ENCODE measurements at regions not wholly inside any gene's neighbourhood (a gene's known extent, or its start where the extent isn't known, plus 50 kb on each side); places are given as distances from the start of the nearest gene placed in this dataset.
"Not testable (repeated sequence)": the region's sequence is repeated elsewhere in the genome, so short reads cannot be mapped to it uniquely, and the experiment has no call there.

DNA sequence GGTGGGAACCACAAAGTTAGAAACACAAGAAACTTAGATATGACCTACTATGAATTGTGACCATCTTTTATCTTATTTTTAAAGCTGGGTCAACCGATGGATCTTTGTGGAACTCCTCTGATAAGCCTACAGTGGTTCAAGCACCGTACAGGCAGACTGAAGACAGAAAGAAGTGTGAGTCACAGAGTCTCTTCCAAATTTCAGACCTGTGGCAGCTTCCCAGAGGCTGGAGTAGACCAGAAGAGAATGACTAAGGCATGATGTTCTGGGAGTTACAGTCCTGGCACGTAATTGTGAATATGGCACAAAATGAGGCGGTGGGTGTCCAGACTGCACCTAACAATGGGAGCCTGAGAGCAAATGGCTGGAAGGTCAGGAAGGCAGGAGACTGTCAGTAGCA lies 70.0 kb downstream of the LMO4 start:
- peak; percentile 51 for DNase-seq

DNA sequence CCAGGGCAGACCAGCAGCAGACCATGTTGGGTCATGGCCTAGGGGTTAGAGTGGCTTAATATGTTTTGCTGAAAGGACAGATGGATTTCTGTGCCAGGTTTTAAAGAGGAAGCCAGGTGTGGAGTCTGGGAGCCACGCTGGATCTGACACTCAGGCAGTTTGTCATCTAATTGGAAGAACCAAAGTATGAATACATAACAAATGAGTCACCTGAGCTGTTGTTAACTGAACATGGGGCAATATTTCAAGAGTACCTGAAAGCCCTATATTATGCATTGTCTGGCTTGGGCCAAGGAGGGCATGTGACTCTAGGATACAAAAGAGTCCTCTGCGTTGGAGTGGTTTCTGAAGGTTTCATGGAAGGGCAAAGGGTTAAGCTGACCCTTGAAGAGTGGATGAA lies 70.6 kb downstream of the LMO4 start:
- peak; percentile 6 for DNase-seq

DNA sequence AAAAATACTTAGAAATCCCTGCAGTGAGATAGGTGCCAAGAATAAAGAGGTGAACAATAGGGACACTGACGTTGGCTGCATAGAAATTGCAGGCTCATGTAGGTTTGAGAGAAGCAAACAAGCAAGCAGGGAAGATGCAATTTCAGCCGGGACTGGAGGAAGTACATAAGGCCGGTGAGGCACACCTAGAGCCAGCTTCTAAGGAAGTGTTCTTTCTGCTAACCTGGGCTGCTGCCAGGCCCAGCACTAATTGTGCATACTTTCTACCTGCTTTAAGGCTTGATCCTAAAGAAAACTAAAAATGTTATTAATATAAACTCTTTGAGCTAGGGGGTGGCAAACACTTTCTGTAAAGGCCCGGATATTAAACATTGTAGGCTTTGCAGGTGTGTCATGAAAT lies 71.0 kb downstream of the LMO4 start:
- no peak for DNase-seq

DNA sequence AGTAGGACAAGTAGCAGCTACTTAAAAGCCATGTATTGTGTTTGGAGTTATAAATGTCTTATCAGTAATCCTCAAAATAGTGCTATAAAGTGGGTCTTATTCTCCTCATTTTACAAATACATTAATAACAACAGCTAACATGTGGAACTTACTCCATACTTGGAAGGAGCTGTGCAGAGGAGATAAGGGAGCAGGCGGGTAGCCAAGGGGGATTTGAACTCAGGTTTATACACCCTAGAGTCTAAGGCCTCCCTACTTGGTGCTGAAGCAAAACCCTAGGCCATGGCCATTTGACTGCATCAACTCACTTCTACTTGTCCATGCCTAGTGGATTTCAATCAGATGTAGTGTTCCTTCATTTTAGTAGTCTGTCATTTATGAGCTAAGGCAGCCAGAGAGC lies 72.1 kb downstream of the LMO4 start:
- no peak for DNase-seq

DNA sequence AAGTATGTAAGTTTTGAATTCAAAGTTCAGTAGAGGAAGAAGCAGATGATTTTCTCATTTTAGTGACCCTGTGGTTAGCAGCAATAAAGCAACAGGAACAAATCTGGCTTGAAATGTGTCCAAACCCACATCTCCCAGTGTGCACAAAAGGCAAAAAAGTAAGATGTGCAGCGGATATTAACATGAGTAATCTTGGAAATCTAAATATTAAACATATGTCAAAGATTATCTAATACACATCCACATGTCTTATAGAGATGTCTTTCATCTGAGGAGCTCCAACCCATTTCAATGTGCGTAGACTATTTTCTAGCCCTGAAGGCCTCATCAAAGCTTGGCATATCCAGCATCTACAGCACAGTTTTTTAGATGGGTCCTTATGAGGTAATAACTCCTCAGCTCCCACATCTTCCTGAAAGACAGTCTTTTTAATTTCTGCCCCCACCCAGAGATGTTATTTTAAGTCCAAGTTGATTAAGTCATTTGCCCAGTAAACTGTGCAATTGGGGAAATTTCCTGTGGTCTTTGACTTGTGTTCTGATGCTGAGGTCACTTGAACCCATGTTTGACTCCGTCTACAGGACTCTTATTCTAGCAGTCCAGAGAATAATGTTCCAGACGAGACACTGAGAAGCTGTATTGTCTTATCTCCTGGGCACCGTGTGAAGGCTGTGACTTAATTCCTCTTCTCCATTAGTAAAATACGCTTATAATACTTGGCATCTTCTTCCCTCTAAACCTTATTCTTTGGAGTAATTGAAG lies 73.7 kb downstream of the LMO4 start:
- DNase-seq: no peak

DNA sequence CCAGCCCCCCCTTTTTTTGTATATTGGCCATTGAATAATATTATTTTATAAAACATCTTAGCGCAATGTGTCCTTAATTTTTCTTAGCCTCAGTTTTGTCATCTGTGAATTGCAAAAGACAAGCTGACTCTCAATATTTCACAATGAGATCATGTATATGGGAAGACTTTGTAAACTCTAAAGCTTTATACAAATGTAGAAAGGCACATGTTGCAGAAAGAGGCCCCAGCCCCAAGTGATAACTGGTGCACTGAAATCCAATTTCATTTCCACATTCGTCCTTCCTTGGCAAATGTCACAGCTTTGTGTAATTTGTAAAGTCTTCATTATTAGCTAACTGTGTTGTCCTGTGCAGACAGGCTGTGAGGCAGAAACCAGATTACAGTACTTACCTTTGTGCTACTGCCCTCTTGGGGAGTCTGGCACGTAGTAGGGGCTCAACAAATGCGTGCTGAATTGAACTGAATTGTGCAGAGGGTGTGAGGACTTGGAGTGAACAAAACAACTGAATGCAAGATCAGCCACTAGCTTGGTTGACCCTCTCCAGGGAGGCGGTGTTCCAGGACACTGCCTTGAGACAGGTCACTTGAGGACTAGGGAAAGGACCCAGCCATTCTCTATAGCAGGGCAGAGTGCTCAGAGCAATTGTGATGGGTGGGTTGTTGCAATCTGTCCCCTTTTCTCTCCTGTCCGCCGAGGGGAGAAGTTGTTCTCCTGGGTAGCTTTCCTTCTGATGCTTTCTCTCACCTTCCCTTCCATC lies 74.6 kb downstream of the LMO4 start:
- no peak for DNase-seq

DNA sequence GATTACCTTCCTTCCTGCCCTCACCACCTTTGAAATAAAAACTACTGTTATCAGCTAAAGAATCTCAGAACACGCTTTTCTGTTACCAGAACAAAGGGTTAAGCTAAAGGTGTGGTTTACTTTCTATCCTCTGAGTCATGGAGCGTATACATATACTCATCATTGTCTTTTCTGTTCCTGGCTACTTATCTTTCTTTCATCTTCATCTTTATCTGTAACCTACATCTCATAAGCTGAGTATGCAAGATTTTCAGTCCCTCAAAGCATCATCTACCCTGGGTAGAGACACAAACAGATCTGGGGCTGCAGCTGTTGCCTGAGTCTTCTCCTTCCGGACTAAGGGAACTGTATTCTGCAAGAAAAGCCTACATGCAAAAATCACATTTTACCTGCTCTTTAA lies 75.6 kb downstream of the LMO4 start:
- DNase-seq: no peak

DNA sequence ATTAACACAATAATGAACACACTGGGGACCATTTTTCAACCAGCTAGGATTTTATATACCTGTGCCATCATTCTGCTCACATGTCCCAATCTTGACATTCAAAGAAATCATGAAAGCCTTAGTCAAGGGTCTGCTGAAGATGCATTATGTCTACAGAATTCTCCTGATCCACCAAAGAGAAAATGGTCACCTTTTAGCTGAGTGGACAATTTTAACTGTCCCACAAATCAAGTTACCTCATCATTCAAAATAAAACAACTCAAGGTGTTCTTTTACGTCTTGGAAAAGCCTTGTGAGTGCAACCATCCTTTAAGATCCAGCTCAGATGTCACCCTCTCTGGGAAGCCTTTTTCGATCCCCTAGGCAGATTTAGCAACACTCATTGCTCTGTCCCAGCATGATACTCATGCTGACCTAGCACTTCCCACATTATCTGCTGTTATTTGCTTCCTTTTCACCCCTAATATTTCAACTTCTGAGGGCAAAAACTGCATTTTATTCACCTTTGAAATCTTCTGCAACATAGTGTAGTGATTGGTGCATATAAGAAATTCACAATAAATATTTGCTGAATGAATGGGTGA lies 80.1 kb downstream of the LMO4 start:
- no peak for DNase-seq

DNA sequence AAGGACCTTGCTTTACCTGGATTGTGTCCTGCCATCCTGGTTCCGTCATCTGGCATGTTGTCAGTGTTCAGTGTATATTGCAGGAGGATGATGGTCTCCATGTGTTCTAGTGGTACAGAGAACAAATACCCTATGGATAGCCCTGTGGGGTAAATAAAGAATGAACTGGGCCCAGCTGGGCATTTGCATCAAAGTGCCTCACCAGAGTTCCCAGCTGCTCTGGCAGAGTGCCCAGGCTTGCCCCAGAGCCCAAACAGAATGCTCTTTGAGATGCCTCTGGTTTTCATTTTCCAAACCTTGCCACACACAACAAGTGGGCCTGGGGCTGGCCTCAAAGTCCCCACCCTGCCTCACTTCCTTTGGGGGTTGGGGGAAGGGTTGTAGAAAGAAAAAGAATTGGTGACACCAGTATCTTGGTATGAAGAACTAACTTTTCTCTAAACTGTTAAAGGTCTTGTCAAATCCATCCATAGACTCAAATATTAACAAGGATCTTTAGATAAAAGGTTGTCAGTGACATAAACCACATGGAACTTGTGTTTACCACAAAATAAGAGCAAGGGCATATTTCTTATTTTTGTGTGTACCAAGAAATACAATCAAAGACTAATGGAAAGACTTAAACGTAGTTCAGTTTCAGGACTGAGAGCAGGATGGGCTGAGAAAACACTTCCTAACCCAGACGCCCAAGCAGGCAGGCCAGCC lies 82.2 kb downstream of the LMO4 start:
- no peak for DNase-seq

DNA sequence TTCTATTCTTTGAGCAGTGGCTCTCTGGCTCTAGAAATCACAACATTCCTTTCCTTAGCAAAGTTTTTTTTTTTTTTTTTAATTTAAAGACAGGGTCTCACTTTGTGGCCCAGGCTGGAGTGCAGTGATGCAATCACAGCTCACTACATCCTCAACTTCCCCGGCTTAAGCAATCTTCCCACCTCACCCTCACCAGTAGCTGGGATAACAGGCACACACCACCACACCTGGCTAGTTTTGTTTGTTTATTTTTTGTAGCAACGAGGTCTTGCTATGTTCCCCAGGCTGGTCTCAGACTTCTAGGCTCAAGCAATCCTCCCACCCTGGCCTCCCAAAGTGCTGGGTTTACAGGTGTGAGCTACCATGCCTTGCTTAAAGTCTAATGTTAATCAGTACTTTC lies 85.2 kb downstream of the LMO4 start:
- DNase-seq: not testable (repeated sequence)

DNA sequence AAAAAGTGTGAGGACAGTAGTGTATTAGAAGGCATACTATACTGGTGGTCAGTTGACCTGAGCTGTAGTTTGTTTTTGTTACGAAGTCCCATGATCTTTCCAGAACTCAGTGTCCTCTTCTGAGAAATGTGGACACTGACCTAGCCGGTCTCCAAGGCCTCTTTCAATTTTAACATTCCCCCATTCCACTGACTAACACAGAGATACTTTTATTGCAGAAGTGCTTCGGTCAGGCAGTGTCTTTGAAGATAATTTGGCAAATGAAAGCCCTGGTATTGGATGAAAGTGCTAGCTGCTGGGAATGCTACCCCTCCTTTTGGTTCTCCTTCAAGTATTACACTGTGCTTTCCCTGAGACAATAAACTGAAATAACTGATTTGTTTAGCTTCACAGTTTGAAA lies 89.4 kb downstream of the LMO4 start:
- DNase-seq: no peak

DNA sequence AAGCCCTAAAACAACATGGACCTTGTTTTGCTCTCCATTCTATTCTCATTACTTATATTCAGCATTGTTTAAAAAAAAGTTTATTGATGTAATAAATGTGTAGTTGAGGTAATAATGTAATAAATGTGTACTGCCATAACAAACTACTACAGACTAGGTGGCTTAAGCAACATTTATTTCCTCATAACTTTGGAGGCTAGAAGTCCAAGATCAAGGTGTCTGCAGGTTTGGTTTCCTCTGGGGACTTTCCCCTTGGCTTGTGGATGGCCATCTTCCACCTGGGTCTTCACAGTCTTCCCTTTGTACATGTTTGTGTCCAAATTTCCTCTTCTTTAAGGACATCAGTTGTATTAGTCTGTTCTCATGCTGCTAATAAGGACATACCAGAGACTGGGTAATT lies 93.1 kb downstream of the LMO4 start:
- DNase-seq: no peak

DNA sequence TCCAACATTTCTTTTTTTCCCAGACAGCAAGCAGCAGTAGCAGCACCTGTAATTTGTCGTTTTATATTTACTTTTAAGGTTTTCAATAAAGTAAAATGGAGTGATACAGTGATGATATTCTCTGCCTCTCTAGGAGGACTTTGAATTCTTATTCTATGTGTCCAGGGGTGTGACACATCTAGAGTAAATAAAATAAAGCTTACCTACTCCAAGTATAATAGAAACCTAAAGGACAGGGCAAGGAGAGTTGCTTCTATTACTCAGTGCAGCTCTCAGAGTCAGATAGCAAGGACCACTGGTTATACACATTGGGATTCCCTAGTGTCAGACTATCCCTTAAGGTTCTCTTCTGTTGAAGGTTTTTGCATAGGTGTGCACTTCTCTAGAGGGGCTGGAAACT lies 95.9 kb downstream of the LMO4 start:
- DNase-seq: no peak

DNA sequence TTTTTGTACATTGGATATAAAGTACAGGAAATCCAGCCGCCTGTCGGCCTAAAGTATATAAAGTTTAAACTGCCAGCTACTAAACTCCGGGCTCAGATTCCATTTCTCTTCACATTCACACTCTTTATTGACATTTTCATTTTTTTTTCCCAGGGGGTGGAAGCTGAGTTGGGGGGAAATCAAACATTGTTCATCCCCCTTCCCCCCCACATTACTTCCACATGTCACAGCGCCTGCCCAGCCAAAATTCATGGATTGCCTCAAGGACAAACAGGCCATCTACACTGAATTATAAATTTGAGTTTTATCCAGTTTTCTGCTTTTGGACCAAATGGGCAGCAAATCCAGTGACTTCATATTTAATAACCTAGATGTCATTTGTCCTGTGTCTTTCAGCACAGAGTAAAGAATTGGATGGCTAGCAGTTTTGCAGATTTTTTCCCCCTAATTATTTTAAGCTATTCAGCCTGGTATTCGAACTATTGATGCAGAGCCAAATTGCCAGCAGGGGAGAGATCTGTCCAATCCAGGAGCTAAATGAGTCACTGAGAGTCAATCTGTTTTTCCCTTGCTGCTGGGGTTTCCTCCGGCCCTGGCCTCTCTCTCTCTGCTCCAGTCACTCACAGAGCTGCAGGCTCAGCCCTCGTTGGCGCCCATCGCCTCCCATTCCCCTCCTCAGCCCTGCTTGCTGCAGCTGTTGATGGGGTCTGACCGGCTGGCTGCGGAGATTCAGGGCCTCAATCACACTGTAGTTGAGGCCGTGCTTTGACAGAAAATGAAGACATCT lies 98.0 kb downstream of the LMO4 start:
- DNase-seq: peak; percentile 99

DNA sequence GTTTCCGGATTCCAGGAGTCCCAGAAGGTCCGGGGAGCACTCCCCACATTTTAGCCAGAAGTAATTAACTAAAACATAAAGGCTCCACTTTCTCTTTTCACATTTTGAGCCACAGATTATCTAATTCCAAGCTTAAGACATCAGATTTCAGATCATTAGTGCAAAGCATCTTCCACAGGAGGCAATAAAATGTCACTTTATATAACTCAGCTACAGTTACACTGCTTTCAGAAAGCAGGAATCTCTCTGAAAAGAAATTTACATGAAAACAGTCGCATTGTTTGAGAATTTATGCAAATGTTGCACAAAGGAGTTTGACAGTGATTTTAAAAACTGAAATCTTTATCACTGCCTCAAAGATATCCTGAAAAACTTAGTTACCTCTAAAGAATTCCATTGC lies 99.7 kb downstream of the LMO4 start:
- no peak for DNase-seq

DNA sequence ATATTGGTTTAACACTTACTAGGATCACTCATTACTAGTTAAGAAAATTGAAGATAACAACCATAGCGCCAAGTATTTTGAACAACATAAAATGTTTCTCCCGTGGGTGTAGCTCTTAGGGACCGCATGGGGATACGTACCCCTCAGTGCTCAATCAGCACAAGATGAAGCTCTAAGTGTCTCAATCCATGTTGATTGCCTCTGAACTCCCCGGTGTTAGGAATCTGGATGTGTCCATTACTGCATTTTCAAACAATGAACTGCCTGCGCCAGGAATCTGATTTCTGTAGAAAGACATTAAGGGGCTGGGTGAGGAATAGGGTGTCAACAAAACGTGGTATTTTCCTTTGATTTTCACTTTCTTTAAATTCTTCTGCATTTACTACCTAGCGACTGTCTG lies 100.2 kb downstream of the LMO4 start:
- DNase-seq: no peak

DNA sequence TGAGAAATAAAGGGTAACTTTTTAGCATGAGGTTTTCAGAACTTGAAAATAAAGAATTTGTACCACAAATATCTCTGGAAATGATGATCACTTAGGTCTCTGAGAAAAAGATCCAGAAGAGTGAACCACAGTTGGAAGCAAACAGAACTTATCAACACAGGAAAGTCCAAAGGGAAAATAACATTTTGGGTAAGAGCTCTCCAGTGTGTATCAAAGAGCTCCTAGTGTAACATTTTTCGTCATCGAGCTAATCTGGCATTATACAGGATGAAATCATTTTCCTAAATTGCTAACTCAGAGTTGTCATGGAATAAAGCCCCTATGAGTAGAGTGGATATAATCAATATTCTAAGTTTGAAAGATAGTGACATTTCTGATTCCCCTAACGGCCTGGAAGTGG lies 104.0 kb downstream of the LMO4 start:
- no peak for DNase-seq

DNA sequence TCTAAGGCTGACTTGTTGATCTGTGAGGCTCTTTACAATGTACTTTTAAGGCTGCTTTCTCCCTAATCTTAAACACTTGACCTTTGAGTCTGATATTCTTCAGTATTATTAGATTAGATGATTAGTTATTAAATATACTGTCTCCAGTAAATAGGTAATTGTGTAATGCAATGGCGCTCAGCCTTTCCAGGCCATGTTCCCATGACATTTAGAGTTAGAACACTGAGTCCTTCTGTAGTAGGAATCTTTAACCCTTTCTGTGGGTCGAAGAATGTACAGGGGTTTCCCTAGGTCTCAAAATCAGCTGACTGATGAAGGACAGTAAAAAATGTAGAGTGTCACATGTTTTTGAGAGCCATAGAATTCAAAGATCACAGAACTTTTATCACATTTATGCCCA lies 104.4 kb downstream of the LMO4 start:
- not testable (repeated sequence) for DNase-seq

DNA sequence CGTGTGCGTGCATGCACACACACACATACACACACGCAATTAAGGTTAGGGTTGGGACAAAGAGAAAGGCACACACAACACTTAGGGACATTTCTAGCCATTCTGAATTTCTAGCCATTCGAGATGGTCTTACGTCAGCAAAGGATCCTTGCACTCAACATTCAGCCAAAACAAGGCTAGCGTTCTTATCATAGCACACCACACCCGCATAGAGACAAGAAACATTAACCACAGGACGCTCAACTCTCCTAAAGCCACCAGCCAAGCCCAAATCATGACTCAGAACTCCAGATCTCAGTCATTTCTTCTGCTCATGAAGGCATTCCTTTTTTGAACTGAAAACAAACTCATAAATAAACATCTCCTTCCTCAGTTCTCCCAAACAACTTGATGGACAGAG lies 106.8 kb downstream of the LMO4 start:
- DNase-seq: no peak

DNA sequence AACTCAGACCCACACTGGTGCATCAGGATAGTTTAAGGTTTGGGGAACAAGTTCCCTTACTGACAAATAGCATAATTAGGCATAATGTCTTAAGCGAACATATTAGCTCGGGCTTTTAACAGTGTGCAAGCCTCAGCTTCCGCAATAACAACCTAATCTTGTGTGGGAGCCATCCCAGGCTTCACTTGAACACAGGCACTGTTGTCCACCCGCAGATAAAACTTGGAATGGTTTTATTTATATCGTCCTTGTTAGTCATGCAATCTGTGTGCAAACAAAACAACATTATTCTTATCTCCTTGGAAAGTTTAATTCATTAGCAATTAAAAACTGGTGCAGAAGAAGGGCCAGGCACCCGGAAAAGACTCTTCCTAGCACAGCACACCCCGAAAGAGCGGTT lies 107.4 kb downstream of the LMO4 start:
- not testable (repeated sequence) for DNase-seq

DNA sequence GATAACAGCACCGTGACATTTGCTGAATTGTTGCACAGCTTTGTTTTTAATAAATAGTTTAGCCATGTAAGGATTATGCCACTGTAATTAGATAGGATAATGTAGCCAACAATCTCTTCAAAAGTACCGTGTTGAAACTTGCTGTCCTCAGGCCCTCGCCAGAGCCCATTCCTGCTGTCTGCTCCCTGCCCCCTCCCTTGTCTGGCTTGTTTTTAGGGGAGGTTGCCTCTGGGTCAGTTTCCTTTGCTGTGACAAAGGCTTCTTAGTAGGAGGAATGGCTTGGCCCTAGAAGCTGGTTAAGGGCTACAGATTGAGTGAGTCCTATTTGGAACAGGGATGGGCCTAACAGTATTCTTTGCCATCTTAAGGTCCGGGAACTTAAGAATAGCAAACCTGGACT lies 107.9 kb downstream of the LMO4 start:
- DNase-seq: no peak

DNA sequence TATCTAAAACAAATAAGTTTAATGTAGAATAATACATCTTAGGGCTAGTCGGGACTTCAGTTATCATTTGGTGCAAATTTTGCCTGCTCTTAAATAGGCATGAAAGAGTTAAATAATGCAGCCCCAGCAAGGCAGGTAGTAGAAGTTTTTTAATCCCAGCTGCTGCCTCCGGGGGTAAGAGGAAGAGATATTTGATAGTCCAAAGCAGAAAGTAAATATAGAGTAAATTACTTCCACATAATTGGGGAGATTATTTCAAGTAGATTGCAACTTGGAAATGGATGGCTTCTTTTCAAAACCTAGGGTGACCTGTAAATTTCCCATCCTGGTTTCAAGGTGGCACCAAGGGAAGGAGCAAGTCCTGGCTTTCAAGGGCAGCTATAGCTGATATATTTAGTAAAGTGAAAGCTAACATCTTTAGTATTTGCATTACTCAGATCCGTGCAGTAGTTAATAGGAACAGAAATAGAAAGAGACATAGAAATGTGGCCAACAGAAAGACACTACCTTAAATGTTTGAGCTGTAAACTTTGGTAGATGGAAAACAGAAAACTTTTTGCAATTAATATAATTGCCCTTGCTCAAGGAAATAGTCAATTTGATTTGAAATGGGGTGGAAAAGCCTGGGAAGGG lies 109.1 kb downstream of the LMO4 start:
- DNase-seq: no peak

All from NCI-H446 treated with DMSO at 0.1 percent for 48 hours (cell line).